MM.1S (cell line): ENCODE measurements at regions not wholly inside any gene's neighbourhood (a gene's known extent, or its start where the extent isn't known, plus 50 kb on each side); places are given as distances from the start of the nearest gene placed in this dataset.

Experiments
- DNase-seq: peaks from one replicate; pipeline ENCODE4 v3.0.0-alpha.2; 2015
- H2AFZ ChIP-seq: fragments of 300-600 bp; sonication (generic); 2 replicates; pipeline ENCODE4 v1.6.0; 2016; ENCODE audit warnings: antibody characterized with exemption, low read length
- H3F3A ChIP-seq: fragments of 300-600 bp; sonication (generic); 2 replicates; pipeline ENCODE4 v1.6.1; 2016; ENCODE audit warnings: mild to moderate bottlenecking, antibody characterized with exemption, low read length, moderate library complexity, mixed read lengths; ENCODE audit not compliant: insufficient read depth
- H3K27ac ChIP-seq: fragments of 300-600 bp; sonication (generic); 2 replicates; pipeline ENCODE4 v1.5.1; 2016; ENCODE audit warnings: mild to moderate bottlenecking, low read length
- H3K27me3 ChIP-seq: fragments of 300-600 bp; sonication (generic); replicated peaks from 2 replicates; pipeline ENCODE4 v1.6.0; 2016; ENCODE audit warnings: low read length; ENCODE audit not compliant: insufficient read depth
- H3K36me3 ChIP-seq: fragments of 300-600 bp; sonication (generic); replicated peaks from 2 replicates; pipeline ENCODE4 v1.6.1; 2016; ENCODE audit warnings: mild to moderate bottlenecking, low read length, mixed read lengths; ENCODE audit not compliant: insufficient read depth
- H3K4me1 ChIP-seq: fragments of 300-600 bp; sonication (generic); 2 replicates; pipeline ENCODE4 v1.6.1; 2016; ENCODE audit warnings: low read length, mixed read lengths
- H3K4me2 ChIP-seq: fragments of 300-600 bp; sonication (generic); 2 replicates; pipeline ENCODE4 v1.6.0; 2016; ENCODE audit warnings: low read depth, low read length
- H3K4me3 ChIP-seq: fragments of 300-600 bp; sonication (generic); 2 replicates; pipeline ENCODE4 v1.5.1; 2016; ENCODE audit warnings: low read length, mixed read lengths
- H3K79me2 ChIP-seq: fragments of 300-600 bp; sonication (generic); 2 replicates; pipeline ENCODE4 v1.6.1; 2016; ENCODE audit warnings: mixed run types, low read length, mixed read lengths
- H3K9ac ChIP-seq: fragments of 300-600 bp; sonication (generic); 2 replicates; pipeline ENCODE4 v1.6.1; 2016; ENCODE audit warnings: low read length, mixed read lengths
- H3K9me2 ChIP-seq: fragments of 300-600 bp; sonication (generic); replicated peaks from 2 replicates; pipeline ENCODE4 v1.6.1; 2016; ENCODE audit warnings: mild to moderate bottlenecking, low read length, mixed read lengths; ENCODE audit not compliant: insufficient read depth
- H3K9me3 ChIP-seq: fragments of 300-600 bp; sonication (generic); replicated peaks from 2 replicates; pipeline ENCODE4 v1.6.1; 2016; ENCODE audit warnings: mild to moderate bottlenecking, low read length, mixed read lengths; ENCODE audit not compliant: insufficient read depth
- H4K20me1 ChIP-seq: fragments of 300-600 bp; sonication (generic); 2 replicates; pipeline ENCODE4 v1.6.1; 2016; ENCODE audit warnings: mild to moderate bottlenecking, low read length, moderate library complexity, mixed read lengths; ENCODE audit not compliant: insufficient read depth
- CTCF ChIP-seq: fragments of 300-600 bp; sonication (generic); IDR thresholded peaks from 2 replicates; pipeline ENCODE4 v1.5.1; 2016; ENCODE audit warnings: antibody characterized with exemption, low read length, mixed read lengths
- EZH2 ChIP-seq: fragments of 300-600 bp; sonication (generic); optimal IDR thresholded peaks from 2 replicates; pipeline ENCODE3; 2017; ENCODE audit warnings: low read depth, mild to moderate bottlenecking, antibody characterized with exemption, low read length, mixed read lengths
- EZH2phosphoT487 ChIP-seq: fragments of 300-600 bp; sonication (generic); IDR thresholded peaks from 2 replicates; pipeline ENCODE4 v1.6.1; 2018; ENCODE audit warnings: antibody characterized with exemption, low read length

- Histone ChIP-seq H3K4me1 (peaks cover 9% of the 10 kb centered on the region; the same call in 1 of the 2 replicates), H3K9me3 (no peaks in the 10 kb centered on the region), H3K36me3 (no peaks in the 10 kb centered on the region), H3K4me2 (no peak overlapping the region), H3K27ac (no peak overlapping the region), H3K9ac (no peak overlapping the region), H3K27me3 (no peaks in the 10 kb centered on the region), H2AFZ (no peak overlapping the region), H4K20me1 (no peaks in the 10 kb centered on the region), H3F3A (0 out of 2 replicates have a peak, but pooled peaks cover 4% of the 10 kb centered on the region), H3K4me3 (no peak overlapping the region), H3K9me2 (no peaks in the 10 kb centered on the region), H3K79me2 (no peaks in the 10 kb centered on the region)
- TF ChIP-seq EZH2: no peak
- no peak for TF ChIP-seq EZH2phosphoT487
- TF ChIP-seq CTCF: no peak
- no peak for DNase-seq
Observed at GRCh38 chr2:122532481-122532880, 777.0 kb downstream of the TSN start.

GRCh38 chr2:122535960-122536505, 780.6 kb downstream of the TSN start:
- no peaks in the 10 kb centered on the region for H3K79me2 ChIP-seq
- DNase-seq: no peak
- H3K9me3 ChIP-seq: no peaks in the 10 kb centered on the region
- no peak overlapping the region for H3K27ac ChIP-seq
- TF ChIP-seq CTCF (no peak), EZH2phosphoT487 (no peak), EZH2 (no peak)
- no peak overlapping the region for H2AFZ ChIP-seq
- H3K9me2 ChIP-seq: no peaks in the 10 kb centered on the region
- H3K27me3 ChIP-seq: no peaks in the 10 kb centered on the region
- H3K4me3 ChIP-seq: no peak overlapping the region
- H4K20me1 ChIP-seq: no peaks in the 10 kb centered on the region
- no peaks in the 10 kb centered on the region for H3K36me3 ChIP-seq
- H3F3A ChIP-seq: no peaks in the 10 kb centered on the region
- H3K4me1 ChIP-seq: peaks cover 13% of the 10 kb centered on the region; the same call in 1 of the 2 replicates
- no peak overlapping the region for H3K9ac ChIP-seq
- no peak overlapping the region for H3K4me2 ChIP-seq

GRCh38 chr2:122539311-122539710, 783.9 kb downstream of the TSN start:
- no peak overlapping the region for H3K27ac ChIP-seq
- H3K9ac ChIP-seq: no peak overlapping the region
- DNase-seq: no peak
- H4K20me1 ChIP-seq: no peaks in the 10 kb centered on the region
- H2AFZ ChIP-seq: no peak overlapping the region
- H3K27me3 ChIP-seq: no peaks in the 10 kb centered on the region
- no peaks in the 10 kb centered on the region for H3K9me2 ChIP-seq
- no peak overlapping the region for H3K4me2 ChIP-seq
- no peak overlapping the region for H3K4me3 ChIP-seq
- TF ChIP-seq CTCF: no peak
- TF ChIP-seq EZH2: no peak
- TF ChIP-seq EZH2phosphoT487: no peak
- H3K79me2 ChIP-seq: no peaks in the 10 kb centered on the region
- no peaks in the 10 kb centered on the region for H3K36me3 ChIP-seq
- no peaks in the 10 kb centered on the region for H3K9me3 ChIP-seq
- peaks cover 8% of the 10 kb centered on the region; the same call in 1 of the 2 replicates for H3K4me1 ChIP-seq
- H3F3A ChIP-seq: no peaks in the 10 kb centered on the region
